ENCODE measurements at regions not wholly inside any gene's neighbourhood (a gene's known extent, or its start where the extent isn't known, plus 50 kb on each side); places are given as distances from the start of the nearest gene placed in this dataset.

GRCh38 chr10:44089671-44090070, 295.2 kb downstream of the CXCL12 start:
- TF ChIP-seq POLR2AphosphoS5 (IDR thresholded peaks at IDR 0.05), result no peak
- TF ChIP-seq EP300 (IDR thresholded peaks at IDR 0.05), result no peak
